Endothelial cell of umbilical vein (primary cell): ENCODE measurements at regions not wholly inside any gene's neighbourhood (a gene's known extent, or its start where the extent isn't known, plus 50 kb on each side); places are given as distances from the start of the nearest gene placed in this dataset.

ENCODE experiments used
- BruUV-seq: library from RNA; stranded (reverse); fragments of 400-500 nt; replicated peaks from 2 replicates; lab custom pipeline; 2021; lab: Mats Ljungman, UMichigan
- CTCF ChIA-PET: fragments of 300-600, 350-600 bp; sonication (Branson Sonifier 250); formaldehyde crosslinking; loops from one replicate; lab custom pipeline; 2021; ENCODE audit warnings: antibody characterized with exemption, inconsistent platforms; lab: Charles Lee
- POLR2A ChIA-PET: fragments of 300-600, 350-600 bp; sonication (Branson Sonifier 250); formaldehyde crosslinking; loops from one replicate; lab custom pipeline; 2021; ENCODE audit warnings: antibody characterized with exemption, inconsistent platforms; lab: Charles Lee
- DNase-seq: peaks from one replicate; pipeline ENCODE4 v3.0.0-alpha.2; 2011; ENCODE audit warnings: low read depth, low spot score
- FAIRE-seq: peaks from 2 replicates; lab custom pipeline; 2011; peaks lifted over from hg19 to GRCh38; lab: Jason Lieb, UNC
- H2AFZ ChIP-seq: 2 replicates; pipeline ENCODE4 v1.6.0; 2012; ENCODE audit warnings: low read depth, low read length, control low read depth, inconsistent platforms
- H3K27ac ChIP-seq: 2 replicates; pipeline ENCODE4 v1.5.1; 2011; ENCODE audit warnings: low read depth, mild to moderate bottlenecking, control low read depth, low read length, moderate library complexity; ENCODE audit not compliant: insufficient read depth
- H3K27me3 ChIP-seq, 2 experiments: 2 replicates each; pipeline versions ENCODE4 v1.6.0 to v1.6.1; 2011; ENCODE audit warnings: low read length in 2 of 2, mixed read lengths in 1 of 2; ENCODE audit not compliant: control insufficient read depth in 2 of 2, insufficient read depth in 2 of 2
- H3K36me3 ChIP-seq, 2 experiments: 2 replicates in 1 of 2; 3 replicates in 1 of 2; pipeline ENCODE4 v1.5.1; 2011; ENCODE audit warnings: low read length in 2 of 2, mild to moderate bottlenecking in 1 of 2, moderate library complexity in 1 of 2; ENCODE audit not compliant: control insufficient read depth in 2 of 2, insufficient read depth in 2 of 2; ENCODE audit errors: extremely low read depth in 1 of 2
- H3K4me1 ChIP-seq: 3 replicates; pipeline ENCODE4 v1.5.1; 2011; ENCODE audit warnings: mild to moderate bottlenecking, low read length; ENCODE audit not compliant: control insufficient read depth, insufficient read depth; ENCODE audit errors: extremely low read depth
- H3K4me2 ChIP-seq: 2 replicates; pipeline ENCODE4 v1.6.1; 2011; ENCODE audit warnings: low read length, control low read depth, mixed read lengths; ENCODE audit not compliant: insufficient read depth
- H3K4me3 ChIP-seq, 3 experiments: fragments of 200-600 bp in 1 of 3; sonication (generic), shearing (Covaris generic) in 1 of 3; replicated peaks in 1 of 3; 2 replicates each; pipeline ENCODE4 v1.5.1; 2011 to 2016; ENCODE audit warnings: control low read depth in 3 of 3, low read length in 3 of 3, mild to moderate bottlenecking in 2 of 3, inconsistent platforms in 1 of 3, low read depth in 1 of 3, moderate library complexity in 1 of 3; ENCODE audit not compliant: insufficient read depth in 1 of 3
- H3K79me2 ChIP-seq: 2 replicates; pipeline ENCODE4 v1.6.0; 2012; ENCODE audit warnings: low read length, inconsistent platforms; ENCODE audit not compliant: control insufficient read depth, insufficient read depth
- H3K9ac ChIP-seq: replicated peaks from 2 replicates; pipeline ENCODE3; 2011; ENCODE audit warnings: low read length, control low read depth; ENCODE audit not compliant: insufficient read depth; ENCODE audit errors: extremely low read depth
- H3K9me1 ChIP-seq: replicated peaks from 3 replicates; pipeline ENCODE4 v1.6.0; 2011; ENCODE audit warnings: mild to moderate bottlenecking, low read length; ENCODE audit not compliant: control insufficient read depth, insufficient read depth; ENCODE audit errors: extremely low read depth
- H3K9me3 ChIP-seq: replicated peaks from 2 replicates; pipeline ENCODE4 v1.5.1; 2012; ENCODE audit warnings: low read length, inconsistent platforms; ENCODE audit not compliant: control insufficient read depth, insufficient read depth
- H4K20me1 ChIP-seq: replicated peaks from 2 replicates; pipeline ENCODE3; 2011; ENCODE audit warnings: mild to moderate bottlenecking, low read length; ENCODE audit not compliant: control insufficient read depth, insufficient read depth; ENCODE audit errors: extremely low read depth
- EZH2 ChIP-seq: IDR thresholded peaks from 2 replicates; pipeline ENCODE4 v1.6.1; 2012; ENCODE audit warnings: borderline replicate concordance, low read depth, mild to moderate bottlenecking, moderate library complexity, low read length, inconsistent platforms; ENCODE audit not compliant: severe bottlenecking
- FOS ChIP-seq: IDR thresholded peaks from 2 replicates; pipeline ENCODE4 v1.6.1; 2011; ENCODE audit warnings: mild to moderate bottlenecking, low read length, moderate library complexity, borderline replicate concordance; ENCODE audit not compliant: insufficient read depth
- GATA2 ChIP-seq: IDR thresholded peaks from 2 replicates; pipeline ENCODE4 v1.7.0; 2011; ENCODE audit warnings: low read depth, mild to moderate bottlenecking, moderate library complexity, mixed read lengths, low read length; ENCODE audit not compliant: insufficient read length, insufficient read depth
- JUN ChIP-seq: IDR thresholded peaks from 2 replicates; pipeline ENCODE4 v1.6.1; 2011; ENCODE audit warnings: borderline replicate concordance, low read depth; ENCODE audit not compliant: insufficient read length, insufficient read depth
- MYC ChIP-seq: IDR thresholded peaks from one replicate; pipeline ENCODE4 v1.6.1; 2011; ENCODE audit warnings: mild to moderate bottlenecking, low read depth, low read length
- POLR2A ChIP-seq: IDR thresholded peaks from 2 replicates; pipeline ENCODE4 v1.6.1; 2012; ENCODE audit warnings: low read depth, mild to moderate bottlenecking, control low read depth, low read length
- POLR2AphosphoS5 ChIP-seq: IDR thresholded peaks from 2 replicates; pipeline ENCODE4 v1.6.1; 2012; ENCODE audit warnings: low read depth, mild to moderate bottlenecking, control low read depth, low read length, moderate library complexity; ENCODE audit not compliant: insufficient read depth
- dilution Hi-C: fragments of 300-500 bp; cut with MboI; formaldehyde crosslinking; loops from one replicate; pipeline ENCODE4 v1.15.0; 2019; ENCODE audit warnings: low sequenced_read_pairs; ENCODE audit not compliant: extremely low pct_ligation_motif_present
- intact Hi-C: fragments of 100-400 bp; cut with micrococcal nuclease; formaldehyde crosslinking; loops from one replicate; pipeline ENCODE4 v1.10.0; 2022
- TF ChIP-seq, protein P1 (sequence below), 2 donors: IDR thresholded peaks; 1 replicate in 1 of 2; 2 replicates in 1 of 2; pipeline ENCODE4 v1.5.1; 2011; ENCODE audit warnings: low read length in 2 of 2, mild to moderate bottlenecking in 2 of 2, moderate library complexity in 2 of 2, control low read depth in 1 of 2, inconsistent platforms in 1 of 2, low read depth in 1 of 2; ENCODE audit not compliant: insufficient read depth in 1 of 2; ENCODE audit errors: extremely low read depth in 1 of 2
- TF ChIP-seq, protein P2 (sequence below): IDR thresholded peaks from 2 replicates; pipeline ENCODE4 v1.6.1; 2011; ENCODE audit not compliant: insufficient read depth, insufficient read length

DNA sequence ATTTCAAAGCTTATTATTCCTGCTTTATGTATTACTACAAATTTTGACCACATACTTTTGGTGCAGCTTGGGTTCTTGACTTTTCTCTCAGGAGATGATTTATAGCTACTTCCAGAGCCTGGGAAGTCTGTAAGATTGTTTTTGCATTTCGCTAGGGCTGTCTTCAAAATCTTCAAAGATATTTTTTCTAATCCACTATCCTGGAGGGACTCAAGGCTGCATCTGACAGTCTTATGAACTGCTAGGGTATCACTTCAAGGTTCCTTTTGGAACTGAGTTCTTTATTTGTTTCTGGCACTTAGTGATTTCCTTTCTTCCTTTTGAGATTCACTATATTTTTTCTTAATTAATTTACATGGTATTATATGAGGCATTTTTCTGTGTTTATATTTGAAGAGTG is 90.0 kb upstream of the LYPLAL1 start:
- Histone ChIP-seq H3K9ac (no peak overlapping the region), H3K27ac (no peak overlapping the region), H3K79me2 (no peaks in the 10 kb centered on the region), H3K36me3 (no peaks in the 10 kb centered on the region), H2AFZ (no peak overlapping the region), H3K9me1 (no peaks in the 10 kb centered on the region), H3K4me3 (no peak overlapping the region), H3K9me3 (no peaks in the 10 kb centered on the region), H3K4me2 (no peak overlapping the region), H3K27me3 (no peaks in the 10 kb centered on the region), H4K20me1 (no peaks in the 10 kb centered on the region), H3K4me1 (no peaks in the 10 kb centered on the region)
- no peak for TF ChIP-seq FOS
- BruUV-seq = no TSS peak
- ChIA-PET CTCF (no interaction called here), POLR2A (no interaction called here)
- no peak for FAIRE-seq
- dilution Hi-C loops (no loop called here), intact Hi-C loops (loop anchor here (5.0 kb wide), 1 partner anchor 304 kb away; no protein-coding TSS in a partner anchor)
- DNase-seq = no peak

DNA sequence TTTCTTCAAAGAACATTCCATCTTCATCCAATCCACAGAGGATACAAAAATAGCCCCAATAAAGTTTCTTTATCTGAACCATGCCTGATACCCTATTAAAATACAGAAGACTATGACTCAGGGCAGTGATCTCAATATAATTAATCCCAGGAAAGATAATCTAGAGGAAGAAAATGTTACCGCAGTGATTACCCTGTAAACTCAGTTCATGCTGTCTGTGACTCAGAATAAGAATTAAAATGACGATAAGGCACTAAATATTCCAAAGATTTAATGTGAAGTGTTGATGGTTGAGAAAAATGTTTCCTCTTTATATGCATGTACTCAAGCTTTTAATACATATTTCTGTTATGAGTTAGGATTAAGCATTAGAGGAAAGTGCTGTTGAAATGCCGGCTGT is 88.6 kb upstream of the LYPLAL1 start:
- no peak for DNase-seq
- no peak for FAIRE-seq
- dilution Hi-C loops = no loop called here

More for the DNA sequence above, 88.6 kb upstream of the LYPLAL1 start:
- no peaks in the 10 kb centered on the region for H3K27me3 ChIP-seq
- ChIA-PET CTCF (no interaction called here), POLR2A (no interaction called here)
- H3K4me1 ChIP-seq = no peaks in the 10 kb centered on the region
- H3K4me2 ChIP-seq = no peak overlapping the region
- no peaks in the 10 kb centered on the region for H3K9me1 ChIP-seq
- no peaks in the 10 kb centered on the region for H3K9me3 ChIP-seq
- H3K27ac ChIP-seq = no peak overlapping the region
- no peak overlapping the region for H2AFZ ChIP-seq
- intact Hi-C loops = no loop called here
- no peaks in the 10 kb centered on the region for H4K20me1 ChIP-seq
- H3K36me3 ChIP-seq = no peaks in the 10 kb centered on the region
- no peak overlapping the region for H3K9ac ChIP-seq
- H3K4me3 ChIP-seq = no peak overlapping the region
- no peaks in the 10 kb centered on the region for H3K79me2 ChIP-seq
- TF ChIP-seq GATA2 (no peak), EZH2 (no peak), FOS (no peak), MYC (no peak), JUN (no peak), POLR2AphosphoS5 (no peak), POLR2A (no peak)
- TF ChIP-seq, protein P1, sequence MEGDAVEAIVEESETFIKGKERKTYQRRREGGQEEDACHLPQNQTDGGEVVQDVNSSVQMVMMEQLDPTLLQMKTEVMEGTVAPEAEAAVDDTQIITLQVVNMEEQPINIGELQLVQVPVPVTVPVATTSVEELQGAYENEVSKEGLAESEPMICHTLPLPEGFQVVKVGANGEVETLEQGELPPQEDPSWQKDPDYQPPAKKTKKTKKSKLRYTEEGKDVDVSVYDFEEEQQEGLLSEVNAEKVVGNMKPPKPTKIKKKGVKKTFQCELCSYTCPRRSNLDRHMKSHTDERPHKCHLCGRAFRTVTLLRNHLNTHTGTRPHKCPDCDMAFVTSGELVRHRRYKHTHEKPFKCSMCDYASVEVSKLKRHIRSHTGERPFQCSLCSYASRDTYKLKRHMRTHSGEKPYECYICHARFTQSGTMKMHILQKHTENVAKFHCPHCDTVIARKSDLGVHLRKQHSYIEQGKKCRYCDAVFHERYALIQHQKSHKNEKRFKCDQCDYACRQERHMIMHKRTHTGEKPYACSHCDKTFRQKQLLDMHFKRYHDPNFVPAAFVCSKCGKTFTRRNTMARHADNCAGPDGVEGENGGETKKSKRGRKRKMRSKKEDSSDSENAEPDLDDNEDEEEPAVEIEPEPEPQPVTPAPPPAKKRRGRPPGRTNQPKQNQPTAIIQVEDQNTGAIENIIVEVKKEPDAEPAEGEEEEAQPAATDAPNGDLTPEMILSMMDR (IDR thresholded peaks at IDR 0.05; ENCODE audit: extremely low read depth in 1 of 2, insufficient read depth in 1 of 2, low read depth in 1 of 2, low read length in 2 of 2) = no peak
- TF ChIP-seq, protein P2, sequence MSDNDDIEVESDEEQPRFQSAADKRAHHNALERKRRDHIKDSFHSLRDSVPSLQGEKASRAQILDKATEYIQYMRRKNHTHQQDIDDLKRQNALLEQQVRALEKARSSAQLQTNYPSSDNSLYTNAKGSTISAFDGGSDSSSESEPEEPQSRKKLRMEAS = no peak
- BruUV-seq = no TSS peak
